WTC11 (cell line): ENCODE measurements at regions not wholly inside any gene's neighbourhood (a gene's known extent, or its start where the extent isn't known, plus 50 kb on each side); places are given as distances from the start of the nearest gene placed in this dataset.

Experiments
- ATF2 ChIP-seq: sonication (generic); formaldehyde crosslinking; IDR thresholded peaks from 2 replicates; pipeline ENCODE4 v1.8.1; 2022; ENCODE audit warnings: low read depth, missing genetic modification reagents, borderline replicate concordance
- CBFB ChIP-seq: sonication (generic); formaldehyde crosslinking; IDR thresholded peaks from 2 replicates; pipeline ENCODE4 v1.8.1; 2022; ENCODE audit warnings: mild to moderate bottlenecking, low read depth, missing genetic modification reagents
- NR1H2 ChIP-seq: sonication (generic); formaldehyde crosslinking; IDR thresholded peaks from 2 replicates; pipeline ENCODE4 v1.9.0; 2021; ENCODE audit warnings: mild to moderate bottlenecking, moderate library complexity, missing genetic modification reagents
- RORB ChIP-seq: fragments of 250-450 bp; sonication (Bioruptor Pico); IDR thresholded peaks from 2 replicates; pipeline ENCODE4 v1.9.0; 2021; ENCODE audit warnings: mild to moderate bottlenecking
- ZNF138 ChIP-seq: sonication (generic); formaldehyde crosslinking; conservative IDR thresholded peaks from 2 replicates; pipeline ENCODE4 v1.8.1; 2022; ENCODE audit warnings: mild to moderate bottlenecking, moderate library complexity, missing genetic modification reagents
- TF ChIP-seq, protein P1 (sequence below): fragments of 200-600 bp; IDR thresholded peaks from 2 replicates; pipeline ENCODE4 v1.8.0; 2022; ENCODE audit warnings: antibody characterized with exemption
- TF ChIP-seq, protein P2 (sequence below): sonication (generic); formaldehyde crosslinking; IDR thresholded peaks from 2 replicates; pipeline ENCODE4 v1.8.0; 2023; ENCODE audit warnings: mild to moderate bottlenecking, missing genetic modification reagents
- TF ChIP-seq, protein P3 (sequence below): sonication (generic); formaldehyde crosslinking; IDR thresholded peaks from 2 replicates; pipeline ENCODE4 v1.8.0; 2022; ENCODE audit warnings: mild to moderate bottlenecking, missing genetic modification reagents

DNA sequence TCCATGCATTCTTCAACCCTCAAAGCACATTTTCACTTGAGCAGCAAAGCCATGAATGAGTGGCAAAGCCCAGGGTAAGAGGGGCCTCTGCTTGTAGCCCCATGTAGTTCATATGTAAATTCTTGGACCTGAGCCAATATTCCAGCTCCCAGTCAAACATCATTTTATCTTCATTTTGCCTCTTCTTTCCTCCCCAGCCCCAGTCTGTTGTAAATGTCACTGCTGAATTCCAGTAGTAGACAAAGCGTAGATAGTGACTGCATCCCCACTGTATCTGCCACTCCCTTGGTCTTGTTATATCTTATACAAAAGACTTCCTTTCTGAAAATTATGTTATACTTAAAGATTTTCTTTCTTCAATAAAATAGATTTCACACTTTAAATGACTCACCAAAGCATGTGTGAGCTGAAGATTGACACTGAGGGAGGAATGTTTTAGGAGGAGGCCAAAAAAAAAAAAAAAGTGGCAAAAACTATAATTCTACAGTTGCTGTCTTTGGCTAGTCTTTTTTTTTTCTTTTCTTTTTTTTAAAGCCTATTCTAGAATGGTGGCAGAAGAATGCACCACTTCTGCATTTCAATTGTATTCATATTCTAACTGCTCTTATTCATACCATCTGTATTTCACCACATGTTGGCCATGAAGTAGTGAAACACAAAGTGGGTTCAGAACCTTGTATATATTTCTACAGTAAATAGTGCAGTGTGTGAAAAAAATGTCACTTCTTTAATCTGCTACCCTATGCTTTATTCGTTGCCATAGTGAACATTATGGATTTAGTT is 306.1 kb downstream of the CPS1 start:
- TF ChIP-seq, protein P1, sequence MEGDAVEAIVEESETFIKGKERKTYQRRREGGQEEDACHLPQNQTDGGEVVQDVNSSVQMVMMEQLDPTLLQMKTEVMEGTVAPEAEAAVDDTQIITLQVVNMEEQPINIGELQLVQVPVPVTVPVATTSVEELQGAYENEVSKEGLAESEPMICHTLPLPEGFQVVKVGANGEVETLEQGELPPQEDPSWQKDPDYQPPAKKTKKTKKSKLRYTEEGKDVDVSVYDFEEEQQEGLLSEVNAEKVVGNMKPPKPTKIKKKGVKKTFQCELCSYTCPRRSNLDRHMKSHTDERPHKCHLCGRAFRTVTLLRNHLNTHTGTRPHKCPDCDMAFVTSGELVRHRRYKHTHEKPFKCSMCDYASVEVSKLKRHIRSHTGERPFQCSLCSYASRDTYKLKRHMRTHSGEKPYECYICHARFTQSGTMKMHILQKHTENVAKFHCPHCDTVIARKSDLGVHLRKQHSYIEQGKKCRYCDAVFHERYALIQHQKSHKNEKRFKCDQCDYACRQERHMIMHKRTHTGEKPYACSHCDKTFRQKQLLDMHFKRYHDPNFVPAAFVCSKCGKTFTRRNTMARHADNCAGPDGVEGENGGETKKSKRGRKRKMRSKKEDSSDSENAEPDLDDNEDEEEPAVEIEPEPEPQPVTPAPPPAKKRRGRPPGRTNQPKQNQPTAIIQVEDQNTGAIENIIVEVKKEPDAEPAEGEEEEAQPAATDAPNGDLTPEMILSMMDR: no peak
- TF ChIP-seq NR1H2 (CRISPR knock-in tag) (no peak), ZNF138 (no peak), ATF2 (no peak), CBFB (CRISPR knock-in tag) (no peak), RORB (CRISPR knock-in tag) (no peak)
- TF ChIP-seq, protein P2, sequence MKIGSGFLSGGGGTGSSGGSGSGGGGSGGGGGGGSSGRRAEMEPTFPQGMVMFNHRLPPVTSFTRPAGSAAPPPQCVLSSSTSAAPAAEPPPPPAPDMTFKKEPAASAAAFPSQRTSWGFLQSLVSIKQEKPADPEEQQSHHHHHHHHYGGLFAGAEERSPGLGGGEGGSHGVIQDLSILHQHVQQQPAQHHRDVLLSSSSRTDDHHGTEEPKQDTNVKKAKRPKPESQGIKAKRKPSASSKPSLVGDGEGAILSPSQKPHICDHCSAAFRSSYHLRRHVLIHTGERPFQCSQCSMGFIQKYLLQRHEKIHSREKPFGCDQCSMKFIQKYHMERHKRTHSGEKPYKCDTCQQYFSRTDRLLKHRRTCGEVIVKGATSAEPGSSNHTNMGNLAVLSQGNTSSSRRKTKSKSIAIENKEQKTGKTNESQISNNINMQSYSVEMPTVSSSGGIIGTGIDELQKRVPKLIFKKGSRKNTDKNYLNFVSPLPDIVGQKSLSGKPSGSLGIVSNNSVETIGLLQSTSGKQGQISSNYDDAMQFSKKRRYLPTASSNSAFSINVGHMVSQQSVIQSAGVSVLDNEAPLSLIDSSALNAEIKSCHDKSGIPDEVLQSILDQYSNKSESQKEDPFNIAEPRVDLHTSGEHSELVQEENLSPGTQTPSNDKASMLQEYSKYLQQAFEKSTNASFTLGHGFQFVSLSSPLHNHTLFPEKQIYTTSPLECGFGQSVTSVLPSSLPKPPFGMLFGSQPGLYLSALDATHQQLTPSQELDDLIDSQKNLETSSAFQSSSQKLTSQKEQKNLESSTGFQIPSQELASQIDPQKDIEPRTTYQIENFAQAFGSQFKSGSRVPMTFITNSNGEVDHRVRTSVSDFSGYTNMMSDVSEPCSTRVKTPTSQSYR: no peak
- TF ChIP-seq, protein P3, sequence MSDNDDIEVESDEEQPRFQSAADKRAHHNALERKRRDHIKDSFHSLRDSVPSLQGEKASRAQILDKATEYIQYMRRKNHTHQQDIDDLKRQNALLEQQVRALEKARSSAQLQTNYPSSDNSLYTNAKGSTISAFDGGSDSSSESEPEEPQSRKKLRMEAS: no peak
